Endodermal cell (in vitro differentiated cells): ENCODE measurements at regions not wholly inside any gene's neighbourhood (a gene's known extent, or its start where the extent isn't known, plus 50 kb on each side); places are given as distances from the start of the nearest gene placed in this dataset.
A peak's percentile ranks its signal among the peaks of the same experiment; 100 is the strongest.

Source experiments
- DNase-seq: peaks from one replicate; pipeline ENCODE4 v3.0.0-alpha.2; 2017
- H3K27ac ChIP-seq: 2 replicates; pipeline ENCODE4 v1.5.1; 2013; ENCODE audit warnings: mild to moderate bottlenecking, low read depth, low read length, moderate library complexity
- H3K27me3 ChIP-seq: 2 replicates; pipeline ENCODE4 v1.6.1; 2013; ENCODE audit warnings: mild to moderate bottlenecking, low read length, moderate library complexity; ENCODE audit not compliant: insufficient read depth, control insufficient read depth, poor library complexity, severe bottlenecking
- H3K36me3 ChIP-seq: 2 replicates; pipeline ENCODE4 v1.7.0; 2013; ENCODE audit warnings: mild to moderate bottlenecking, low read length, moderate library complexity; ENCODE audit not compliant: control insufficient read depth, insufficient read depth
- H3K4me1 ChIP-seq: one replicate; pipeline ENCODE4 v1.7.0; 2013; ENCODE audit warnings: low read length; ENCODE audit not compliant: control insufficient read depth, insufficient read depth
- H3K4me3 ChIP-seq: 2 replicates; pipeline ENCODE4 v1.5.1; 2013; ENCODE audit warnings: mild to moderate bottlenecking, low read length, moderate library complexity
- H3K9ac ChIP-seq: 2 replicates; pipeline ENCODE4 v1.6.1; 2013; ENCODE audit warnings: mild to moderate bottlenecking, low read length, moderate library complexity; ENCODE audit not compliant: poor library complexity, severe bottlenecking; ENCODE audit errors: extremely low read depth
- H3K9me3 ChIP-seq: 2 replicates; pipeline ENCODE4 v1.6.1; 2013; ENCODE audit warnings: mild to moderate bottlenecking, low read length, moderate library complexity; ENCODE audit not compliant: control insufficient read depth
- H3K27ac Mint-ChIP-seq: 2 replicates; pipeline ENCODE4 v1.8.0; 2020; ENCODE audit warnings: mixed read lengths
- H3K27me3 Mint-ChIP-seq: 2 replicates; pipeline ENCODE4 v1.8.0; 2021; ENCODE audit warnings: mild to moderate bottlenecking, mixed read lengths; ENCODE audit not compliant: insufficient read depth
- H3K36me3 Mint-ChIP-seq: 2 replicates; pipeline ENCODE4 v1.8.0; 2020; ENCODE audit warnings: low read depth, mixed read lengths
- H3K4me1 Mint-ChIP-seq: 2 replicates; pipeline ENCODE4 v1.8.0; 2020; ENCODE audit warnings: mixed read lengths
- H3K4me3 Mint-ChIP-seq: 2 replicates; pipeline ENCODE4 v1.8.0; 2020; ENCODE audit warnings: mild to moderate bottlenecking, moderate library complexity, mixed read lengths
- H3K9me3 Mint-ChIP-seq: 2 replicates; pipeline ENCODE4 v1.8.0; 2020; ENCODE audit warnings: mild to moderate bottlenecking, mixed read lengths
- WGBS, 2 experiments: methylation state at CpG; one replicate each; pipeline versions ENCODE4 v1.1.5 to v1.1.7; 2013; ENCODE audit warnings: missing lambda C conversion rate in 2 of 2, mixed read lengths in 1 of 2; ENCODE audit not compliant: insufficient coverage in 1 of 2, insufficient read length in 1 of 2; 5-methylcytosine and 5-hydroxymethylcytosine counted together
- TF ChIP-seq, protein P1 (sequence below): fragments of 200-600 bp; sonication (generic); conservative IDR thresholded peaks from 2 replicates; pipeline ENCODE4 v1.5.0; 2021; ENCODE audit warnings: antibody characterized with exemption, mild to moderate bottlenecking

DNA sequence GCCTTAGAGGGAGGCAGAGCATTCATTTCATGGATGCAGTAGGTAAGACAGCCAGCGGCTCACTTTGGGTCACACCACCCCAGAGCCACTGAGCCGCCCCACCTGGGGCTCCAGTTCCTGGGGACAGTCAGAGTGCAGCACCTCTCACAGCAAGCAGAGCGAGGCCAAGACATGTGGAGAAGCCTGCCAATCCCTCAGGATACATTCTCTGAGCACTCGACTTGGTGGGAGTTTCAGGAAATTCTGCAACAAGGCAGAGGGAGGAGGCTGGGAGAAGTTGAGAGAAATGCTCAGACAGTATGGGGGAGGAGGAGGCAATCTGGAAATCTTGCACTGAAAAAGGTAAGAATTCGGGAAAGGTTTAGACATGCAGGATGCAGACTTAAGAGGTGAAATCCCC lies 60.8 kb upstream of the WLS start:
- Histone ChIP-seq H3K9me3 (no peaks in the 10 kb centered on the region), H3K4me3 (peak overlapping the region; percentile 71), H3K27ac (peak overlapping the region; percentile 100), H3K27me3 (peaks cover 27% of the 10 kb centered on the region), H3K4me1 (peaks cover 40% of the 10 kb centered on the region), H3K36me3 (no peaks in the 10 kb centered on the region), H3K9ac (peak overlapping the region; percentile 82)
- TF ChIP-seq, protein P1, sequence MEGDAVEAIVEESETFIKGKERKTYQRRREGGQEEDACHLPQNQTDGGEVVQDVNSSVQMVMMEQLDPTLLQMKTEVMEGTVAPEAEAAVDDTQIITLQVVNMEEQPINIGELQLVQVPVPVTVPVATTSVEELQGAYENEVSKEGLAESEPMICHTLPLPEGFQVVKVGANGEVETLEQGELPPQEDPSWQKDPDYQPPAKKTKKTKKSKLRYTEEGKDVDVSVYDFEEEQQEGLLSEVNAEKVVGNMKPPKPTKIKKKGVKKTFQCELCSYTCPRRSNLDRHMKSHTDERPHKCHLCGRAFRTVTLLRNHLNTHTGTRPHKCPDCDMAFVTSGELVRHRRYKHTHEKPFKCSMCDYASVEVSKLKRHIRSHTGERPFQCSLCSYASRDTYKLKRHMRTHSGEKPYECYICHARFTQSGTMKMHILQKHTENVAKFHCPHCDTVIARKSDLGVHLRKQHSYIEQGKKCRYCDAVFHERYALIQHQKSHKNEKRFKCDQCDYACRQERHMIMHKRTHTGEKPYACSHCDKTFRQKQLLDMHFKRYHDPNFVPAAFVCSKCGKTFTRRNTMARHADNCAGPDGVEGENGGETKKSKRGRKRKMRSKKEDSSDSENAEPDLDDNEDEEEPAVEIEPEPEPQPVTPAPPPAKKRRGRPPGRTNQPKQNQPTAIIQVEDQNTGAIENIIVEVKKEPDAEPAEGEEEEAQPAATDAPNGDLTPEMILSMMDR = no peak
- no peaks in the 10 kb centered on the region for H3K9me3 Mint-ChIP-seq
- H3K4me1 Mint-ChIP-seq = peaks cover 51% of the 10 kb centered on the region
- H3K27me3 Mint-ChIP-seq = peaks cover 74% of the 10 kb centered on the region
- peak overlapping the region; percentile 91 for H3K27ac Mint-ChIP-seq
- H3K36me3 Mint-ChIP-seq = no peaks in the 10 kb centered on the region
- 13 to 29% methylated on average over 5 of the region's 5 CpGs for WGBS, 2 experiments
- peak overlapping the region; percentile 38 for H3K4me3 Mint-ChIP-seq
- DNase-seq = peak; percentile 73

DNA sequence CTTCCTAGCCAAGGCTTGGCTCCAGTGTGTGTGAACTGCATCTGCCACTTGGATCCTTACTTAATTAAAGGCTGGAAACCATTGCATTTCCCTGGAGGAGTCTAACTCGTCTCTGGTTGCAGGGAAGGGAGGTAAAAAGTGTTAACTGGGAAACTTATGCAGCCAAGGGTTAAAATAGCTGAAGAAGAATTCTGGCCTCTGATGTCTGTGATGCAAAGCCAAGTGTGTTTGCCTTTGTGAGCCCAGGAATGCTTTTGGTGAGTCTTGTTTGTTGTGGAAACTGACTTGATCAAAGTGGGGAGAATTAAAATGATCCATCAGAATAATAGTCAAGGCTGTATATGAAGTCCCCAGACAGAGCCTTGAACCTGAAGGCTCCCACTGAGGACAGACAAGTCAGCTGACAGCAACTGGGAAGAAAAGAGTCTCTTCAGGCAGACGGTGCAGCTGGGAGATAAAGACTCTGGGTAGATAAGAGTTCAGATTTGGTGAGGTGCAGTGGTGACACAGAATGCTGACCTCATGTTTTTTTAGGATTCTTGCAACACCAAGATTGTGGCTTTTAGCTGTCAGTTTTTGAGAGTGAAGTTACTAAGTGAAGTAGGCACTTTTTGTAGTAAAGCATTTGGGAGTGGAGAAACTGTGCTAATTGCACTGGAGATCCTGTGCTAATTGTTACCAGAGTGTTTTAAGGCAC lies 59.5 kb upstream of the WLS start:
- 4 to 7% methylated on average over 2 of the region's 2 CpGs for WGBS, 2 experiments
- peak overlapping the region; percentile 86 for H3K27ac Mint-ChIP-seq
- H3K27me3 Mint-ChIP-seq = peaks cover 64% of the 10 kb centered on the region
- H3K36me3 ChIP-seq = no peaks in the 10 kb centered on the region
- H3K27ac ChIP-seq = peak overlapping the region; percentile 100
- peaks cover 15% of the 10 kb centered on the region for H3K27me3 ChIP-seq
- DNase-seq = peak; percentile 67
- TF ChIP-seq, protein P1 = no peak
- H3K4me3 Mint-ChIP-seq = no peak overlapping the region
- no peaks in the 10 kb centered on the region for H3K36me3 Mint-ChIP-seq
- no peaks in the 10 kb centered on the region for H3K9me3 Mint-ChIP-seq
- peaks cover 48% of the 10 kb centered on the region for H3K4me1 Mint-ChIP-seq
- no peaks in the 10 kb centered on the region for H3K9me3 ChIP-seq
- no peak overlapping the region for H3K9ac ChIP-seq
- H3K4me3 ChIP-seq = no peak overlapping the region
- H3K4me1 ChIP-seq = peaks cover 38% of the 10 kb centered on the region

DNA sequence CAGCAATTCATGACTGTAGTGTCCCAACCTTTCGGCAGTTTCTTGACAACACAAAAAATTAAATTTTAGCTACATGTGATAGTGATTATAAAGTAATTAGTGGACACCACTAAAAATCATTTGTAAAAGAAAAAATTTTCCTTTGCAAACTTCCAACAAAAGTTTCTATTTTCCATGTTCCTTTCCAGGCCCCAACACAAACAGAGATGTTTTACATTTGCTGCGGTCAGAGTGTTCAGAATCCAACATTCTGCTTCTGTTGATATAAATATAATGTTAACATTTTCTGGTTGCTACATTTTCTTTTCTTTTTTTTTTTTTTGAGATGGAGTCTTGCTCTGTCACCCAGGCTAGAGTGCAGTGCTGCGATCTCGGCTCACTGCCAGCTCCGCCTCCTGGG lies 54.9 kb upstream of the WLS start:
- no peak overlapping the region for H3K27ac ChIP-seq
- peaks cover 11% of the 10 kb centered on the region for H3K4me1 ChIP-seq
- TF ChIP-seq, protein P1 = no peak
- Mint-ChIP-seq H3K9me3 (no peaks in the 10 kb centered on the region), H3K27ac (no peak overlapping the region), H3K36me3 (peaks cover 1% of the 10 kb centered on the region), H3K4me3 (no peak overlapping the region), H3K4me1 (peaks cover 12% of the 10 kb centered on the region), H3K27me3 (peaks cover 44% of the 10 kb centered on the region)
- H3K27me3 ChIP-seq = no peaks in the 10 kb centered on the region
- H3K4me3 ChIP-seq = no peak overlapping the region
- H3K9ac ChIP-seq = no peak overlapping the region
- WGBS, 2 experiments = 60 to 78% methylated on average over 2 to 5 of the region's 5 CpGs
- DNase-seq = no peak
- no peaks in the 10 kb centered on the region for H3K36me3 ChIP-seq
- no peaks in the 10 kb centered on the region for H3K9me3 ChIP-seq
